ENCODE measurements at regions not wholly inside any gene's neighbourhood (a gene's known extent, or its start where the extent isn't known, plus 50 kb on each side); places are given as distances from the start of the nearest gene placed in this dataset.

GRCh38 chr15:85314146-85314545, 66.3 kb upstream of the AKAP13 start:
- no peak for TF ChIP-seq CTCF (IDR thresholded peaks at IDR 0.05)
- TF ChIP-seq POLR2AphosphoS5 (IDR thresholded peaks at IDR 0.05; ENCODE audit: insufficient read depth in 1 of 2, low read depth in 1 of 2) = no peak
- TF ChIP-seq POLR2A (IDR thresholded peaks at IDR 0.05) = no peak
